Hepatocyte (in vitro differentiated cells): ENCODE measurements at regions not wholly inside any gene's neighbourhood (a gene's known extent, or its start where the extent isn't known, plus 50 kb on each side); places are given as distances from the start of the nearest gene placed in this dataset.

Experiments used
- DNase-seq: peaks from one replicate; pipeline ENCODE4 v3.0.0-alpha.2; 2016; ENCODE audit warnings: low spot score
- H2AFZ ChIP-seq: fragments of 200-600 bp; sonication (generic); 2 replicates; pipeline ENCODE4 v1.6.0; 2016; ENCODE audit warnings: antibody characterized with exemption, mild to moderate bottlenecking
- H3K27ac ChIP-seq: fragments of 200-600 bp; sonication (generic); 2 replicates; pipeline ENCODE4 v1.5.1; 2016; ENCODE audit warnings: mild to moderate bottlenecking
- H3K27me3 ChIP-seq: fragments of 200-600 bp; sonication (generic); 2 replicates; pipeline ENCODE4 v1.6.1; 2016
- H3K36me3 ChIP-seq: fragments of 200-600 bp; sonication (generic); replicated peaks from 2 replicates; pipeline ENCODE4 v1.5.1; 2016; ENCODE audit warnings: low read depth; ENCODE audit not compliant: insufficient read depth
- H3K4me1 ChIP-seq: fragments of 200-600 bp; sonication (generic); 2 replicates; pipeline ENCODE4 v1.5.1; 2016; ENCODE audit warnings: mild to moderate bottlenecking, moderate library complexity; ENCODE audit not compliant: insufficient read depth
- H3K4me2 ChIP-seq: fragments of 200-600 bp; sonication (generic); 2 replicates; pipeline ENCODE4 v1.6.0; 2016
- H3K4me3 ChIP-seq: fragments of 200-600 bp; sonication (generic); 2 replicates; pipeline ENCODE4 v1.5.1; 2016; ENCODE audit warnings: mild to moderate bottlenecking
- H3K79me2 ChIP-seq: fragments of 200-600 bp; sonication (generic); 2 replicates; pipeline ENCODE4 v1.6.0; 2017; ENCODE audit warnings: mild to moderate bottlenecking
- H3K9me2 ChIP-seq: fragments of 200-600 bp; sonication (generic); replicated peaks from 2 replicates; pipeline ENCODE4 v1.6.0; 2017; ENCODE audit warnings: mild to moderate bottlenecking; ENCODE audit not compliant: insufficient read depth
- H3K9me3 ChIP-seq: fragments of 200-600 bp; sonication (generic); 2 replicates; pipeline ENCODE4 v1.5.1; 2016; ENCODE audit warnings: low read depth, mild to moderate bottlenecking
- H4K20me1 ChIP-seq: fragments of 200-600 bp; sonication (generic); 2 replicates; pipeline ENCODE4 v1.6.0; 2016; ENCODE audit warnings: mild to moderate bottlenecking; ENCODE audit not compliant: insufficient read depth, poor library complexity, severe bottlenecking
- EZH2 ChIP-seq: fragments of 200-600 bp; sonication (generic); IDR thresholded peaks from 2 replicates; pipeline ENCODE4 v1.6.1; 2016; ENCODE audit warnings: antibody characterized with exemption, mild to moderate bottlenecking, borderline replicate concordance
- EZH2phosphoT487 ChIP-seq: fragments of 200-600 bp; sonication (generic); IDR thresholded peaks from one replicate; pipeline ENCODE4 v1.6.1; 2018; ENCODE audit warnings: antibody characterized with exemption, mild to moderate bottlenecking, low read depth, moderate library complexity; ENCODE audit not compliant: unreplicated experiment, severe bottlenecking
- WGBS: methylation state at CpG from one replicate; pipeline ENCODE4 v1.1.6; 2016; ENCODE audit warnings: low lambda C conversion rate; ENCODE audit errors: missing lambda C conversion rate; 5-methylcytosine and 5-hydroxymethylcytosine counted together
- TF ChIP-seq, protein P1 (sequence below): fragments of 200-600 bp; sonication (generic); IDR thresholded peaks from 2 replicates; pipeline ENCODE4 v1.5.1; 2016; ENCODE audit warnings: antibody characterized with exemption, mild to moderate bottlenecking; ENCODE audit not compliant: poor library complexity

DNA sequence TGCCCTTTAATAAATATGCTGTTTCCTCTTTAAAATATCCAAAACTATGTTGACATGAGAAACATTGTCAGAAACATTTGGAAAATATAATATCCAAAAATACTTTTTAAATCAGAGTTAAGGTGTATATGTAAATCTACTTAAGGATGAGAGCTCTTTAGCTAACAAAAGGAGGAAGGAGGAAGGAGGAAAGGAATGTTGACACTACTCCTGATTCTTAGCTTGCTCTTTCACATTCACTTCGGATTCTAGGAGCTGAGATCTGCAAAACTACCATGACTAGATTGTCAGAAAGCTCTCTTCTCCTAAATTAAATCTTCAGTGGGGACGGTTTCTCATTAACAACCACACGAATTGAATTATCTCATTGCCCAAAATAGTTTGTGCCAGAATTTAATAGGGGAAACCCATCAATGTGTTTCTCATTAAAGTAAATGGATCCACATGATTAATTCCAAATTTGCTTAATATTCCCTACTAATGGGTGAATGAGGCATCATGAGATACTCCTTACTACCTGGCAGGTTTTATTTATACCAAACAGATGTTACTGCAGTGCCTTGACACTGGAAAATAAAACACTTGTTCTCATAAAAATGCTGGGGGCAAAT is 509.1 kb downstream of the MBD2 start:
- Histone ChIP-seq H3K27me3 (no peaks in the 10 kb centered on the region), H3K4me2 (no peak overlapping the region), H2AFZ (no peak overlapping the region), H3K4me3 (no peak overlapping the region), H3K4me1 (no peaks in the 10 kb centered on the region), H3K79me2 (no peaks in the 10 kb centered on the region), H3K36me3 (no peaks in the 10 kb centered on the region), H3K9me3 (no peaks in the 10 kb centered on the region), H4K20me1 (no peaks in the 10 kb centered on the region), H3K27ac (no peak overlapping the region), H3K9me2 (no peaks in the 10 kb centered on the region)
- DNase-seq = no peak
- TF ChIP-seq, protein P1, sequence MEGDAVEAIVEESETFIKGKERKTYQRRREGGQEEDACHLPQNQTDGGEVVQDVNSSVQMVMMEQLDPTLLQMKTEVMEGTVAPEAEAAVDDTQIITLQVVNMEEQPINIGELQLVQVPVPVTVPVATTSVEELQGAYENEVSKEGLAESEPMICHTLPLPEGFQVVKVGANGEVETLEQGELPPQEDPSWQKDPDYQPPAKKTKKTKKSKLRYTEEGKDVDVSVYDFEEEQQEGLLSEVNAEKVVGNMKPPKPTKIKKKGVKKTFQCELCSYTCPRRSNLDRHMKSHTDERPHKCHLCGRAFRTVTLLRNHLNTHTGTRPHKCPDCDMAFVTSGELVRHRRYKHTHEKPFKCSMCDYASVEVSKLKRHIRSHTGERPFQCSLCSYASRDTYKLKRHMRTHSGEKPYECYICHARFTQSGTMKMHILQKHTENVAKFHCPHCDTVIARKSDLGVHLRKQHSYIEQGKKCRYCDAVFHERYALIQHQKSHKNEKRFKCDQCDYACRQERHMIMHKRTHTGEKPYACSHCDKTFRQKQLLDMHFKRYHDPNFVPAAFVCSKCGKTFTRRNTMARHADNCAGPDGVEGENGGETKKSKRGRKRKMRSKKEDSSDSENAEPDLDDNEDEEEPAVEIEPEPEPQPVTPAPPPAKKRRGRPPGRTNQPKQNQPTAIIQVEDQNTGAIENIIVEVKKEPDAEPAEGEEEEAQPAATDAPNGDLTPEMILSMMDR = no peak
- no peak for TF ChIP-seq EZH2
- no peak for TF ChIP-seq EZH2phosphoT487
- WGBS = 37% methylated on average over 3 of the region's 3 CpGs

DNA sequence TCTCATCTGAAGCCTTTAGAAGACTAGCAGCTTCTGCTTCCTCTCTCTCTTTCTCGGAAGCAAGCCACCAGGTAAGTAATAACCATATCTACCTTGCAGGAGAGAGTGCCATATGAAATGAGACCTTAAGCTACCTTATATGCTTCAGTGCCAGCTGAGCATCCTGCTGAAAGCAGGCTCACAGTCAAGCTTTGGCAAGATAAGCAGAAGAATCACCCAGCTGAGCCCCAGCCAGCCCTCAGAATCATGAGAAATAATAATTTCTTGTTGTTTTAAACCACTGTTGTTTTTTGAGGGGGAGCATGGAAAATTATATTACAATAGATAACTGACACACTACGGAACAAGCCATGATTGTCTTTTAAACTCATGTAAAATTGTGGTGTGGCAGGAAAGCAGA is 514.4 kb downstream of the MBD2 start:
- Histone ChIP-seq H3K79me2 (no peaks in the 10 kb centered on the region), H3K27me3 (no peaks in the 10 kb centered on the region), H3K9me2 (no peaks in the 10 kb centered on the region), H2AFZ (no peak overlapping the region), H3K27ac (no peak overlapping the region), H3K4me1 (no peaks in the 10 kb centered on the region), H3K4me3 (no peak overlapping the region), H3K4me2 (no peak overlapping the region), H4K20me1 (no peaks in the 10 kb centered on the region), H3K36me3 (no peaks in the 10 kb centered on the region), H3K9me3 (no peaks in the 10 kb centered on the region)
- WGBS = 85% methylated on average over 2 of the region's 2 CpGs
- TF ChIP-seq, protein P1 = no peak
- TF ChIP-seq EZH2phosphoT487 (no peak), EZH2 (no peak)
- DNase-seq = no peak

DNA sequence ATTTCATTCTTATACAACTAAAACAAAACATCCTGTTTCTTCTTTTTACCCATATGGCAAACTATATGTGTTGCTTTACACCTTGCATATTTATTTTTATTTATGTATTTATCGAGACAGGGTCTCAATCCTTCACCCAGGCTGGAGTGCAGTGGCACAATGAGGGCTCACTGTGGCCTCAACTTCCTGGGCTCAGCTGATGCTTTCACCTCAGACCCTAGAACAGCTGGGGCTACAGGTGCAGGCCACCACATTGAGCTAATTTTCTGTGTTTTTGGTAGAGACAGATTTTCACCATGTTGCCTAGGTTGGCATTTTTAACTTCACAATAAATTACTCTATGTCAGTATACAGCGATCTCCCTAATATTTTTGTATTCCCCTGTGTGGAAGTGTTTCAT is 522.0 kb downstream of the MBD2 start:
- Histone ChIP-seq H3K9me2 (no peaks in the 10 kb centered on the region), H3K36me3 (no peaks in the 10 kb centered on the region), H2AFZ (no peak overlapping the region), H3K79me2 (no peaks in the 10 kb centered on the region), H3K4me1 (no peaks in the 10 kb centered on the region), H3K4me2 (no peak overlapping the region), H3K27me3 (no peaks in the 10 kb centered on the region), H4K20me1 (no peaks in the 10 kb centered on the region), H3K27ac (no peak overlapping the region), H3K4me3 (no peak overlapping the region), H3K9me3 (no peaks in the 10 kb centered on the region)
- TF ChIP-seq EZH2phosphoT487 (no peak), EZH2 (no peak)
- TF ChIP-seq, protein P1 = no peak
- WGBS = 87% methylated on average over 2 of the region's 2 CpGs
- no peak for DNase-seq

DNA sequence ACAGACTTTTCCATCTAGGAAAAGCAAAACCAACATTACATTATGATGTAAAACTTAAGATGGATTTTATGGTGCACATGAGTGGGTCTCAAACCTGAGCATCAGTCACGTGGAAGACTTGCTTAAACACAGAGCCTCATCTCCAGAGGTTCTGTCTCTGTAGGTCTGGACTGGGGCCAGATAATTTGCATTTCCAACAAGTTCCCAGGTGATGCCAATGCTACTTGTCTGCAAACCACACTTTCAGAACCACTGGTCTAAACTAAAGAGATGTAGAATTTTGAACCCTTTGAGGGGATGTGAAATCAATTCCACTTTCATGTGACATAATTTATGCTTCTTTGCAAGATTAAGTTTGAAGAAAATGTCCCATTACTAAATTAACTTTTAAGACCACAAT is 522.8 kb downstream of the MBD2 start:
- no peaks in the 10 kb centered on the region for H4K20me1 ChIP-seq
- H3K9me2 ChIP-seq = no peaks in the 10 kb centered on the region
- DNase-seq = no peak
- no peak overlapping the region for H3K4me2 ChIP-seq
- no peak overlapping the region for H2AFZ ChIP-seq
- no peaks in the 10 kb centered on the region for H3K79me2 ChIP-seq
- no peak overlapping the region for H3K4me3 ChIP-seq
- H3K36me3 ChIP-seq = no peaks in the 10 kb centered on the region
- no peaks in the 10 kb centered on the region for H3K9me3 ChIP-seq
- no peak overlapping the region for H3K27ac ChIP-seq
- H3K27me3 ChIP-seq = no peaks in the 10 kb centered on the region
- 76% methylated on average over 1 of the region's 1 CpG for WGBS
- no peaks in the 10 kb centered on the region for H3K4me1 ChIP-seq
- TF ChIP-seq EZH2phosphoT487 (no peak), EZH2 (no peak)
- TF ChIP-seq, protein P1 = no peak
